PFSK-1 (cell line): ENCODE measurements at regions not wholly inside any gene's neighbourhood (a gene's known extent, or its start where the extent isn't known, plus 50 kb on each side); places are given as distances from the start of the nearest gene placed in this dataset.

Source experiments
- FOXP2 ChIP-seq: optimal IDR thresholded peaks from 2 replicates; pipeline ENCODE3; 2011; ENCODE audit warnings: borderline replicate concordance, control low read depth, inconsistent platforms; ENCODE audit not compliant: insufficient read depth; ENCODE audit errors: extremely low read length, extremely low read depth
- POLR2AphosphoS5 ChIP-seq: IDR thresholded peaks from 2 replicates; pipeline ENCODE4 v1.6.1; 2012; ENCODE audit warnings: low read depth, mild to moderate bottlenecking, control low read depth, low read length, moderate library complexity
- REST ChIP-seq, 2 experiments: IDR thresholded peaks; 2 replicates each; pipeline versions ENCODE4 v1.6.1 to v1.8.0; 2011 to 2012; ENCODE audit warnings: low read depth in 2 of 2, low read length in 2 of 2, control low read depth in 1 of 2, inconsistent platforms in 1 of 2, mild to moderate bottlenecking in 1 of 2, moderate library complexity in 1 of 2; ENCODE audit not compliant: insufficient read depth in 1 of 2
- SIN3A ChIP-seq: IDR thresholded peaks from 2 replicates; pipeline ENCODE4 v1.6.1; 2012; ENCODE audit warnings: mild to moderate bottlenecking, low read length, moderate library complexity, borderline replicate concordance; ENCODE audit not compliant: insufficient read depth
- TAF1 ChIP-seq: IDR thresholded peaks from 2 replicates; pipeline ENCODE4 v1.6.1; 2012; ENCODE audit warnings: low read length, control low read depth, borderline replicate concordance; ENCODE audit not compliant: insufficient read depth

GRCh38 chr3:127520993-127521392 is 69.5 kb downstream of the TPRA1 start:
- TF ChIP-seq FOXP2 (no peak), REST (IDR thresholded peaks at IDR 0.05; ENCODE audit: insufficient read depth in 1 of 2, low read depth in 2 of 2, low read length in 2 of 2) (no peak), SIN3A (no peak), TAF1 (no peak), POLR2AphosphoS5 (no peak)

- TF ChIP-seq FOXP2 = no peak
- TF ChIP-seq REST (IDR thresholded peaks at IDR 0.05; ENCODE audit: insufficient read depth in 1 of 2, low read depth in 2 of 2, low read length in 2 of 2) = no peak
- no peak for TF ChIP-seq SIN3A
- no peak for TF ChIP-seq POLR2AphosphoS5
- no peak for TF ChIP-seq TAF1
Measured at GRCh38 chr3:127518456-127519081, 72.0 kb downstream of the TPRA1 start.

- no peak for TF ChIP-seq REST (IDR thresholded peaks at IDR 0.05; ENCODE audit: insufficient read depth in 1 of 2, low read depth in 2 of 2, low read length in 2 of 2)
- no peak for TF ChIP-seq SIN3A
- no peak for TF ChIP-seq POLR2AphosphoS5
- no peak for TF ChIP-seq TAF1
- no peak for TF ChIP-seq FOXP2
Measured at GRCh38 chr3:127512256-127512655, 78.3 kb downstream of the TPRA1 start.

GRCh38 chr3:127501177-127501576 is 89.4 kb downstream of the TPRA1 start:
- TF ChIP-seq REST (IDR thresholded peaks at IDR 0.05; ENCODE audit: insufficient read depth in 1 of 2, low read depth in 2 of 2, low read length in 2 of 2) (no peak), TAF1 (no peak), FOXP2 (no peak), POLR2AphosphoS5 (no peak), SIN3A (no peak)

- TF ChIP-seq TAF1 (no peak), POLR2AphosphoS5 (no peak), REST (IDR thresholded peaks at IDR 0.05; ENCODE audit: insufficient read depth in 1 of 2, low read depth in 2 of 2, low read length in 2 of 2) (no peak)
Measured at GRCh38 chr3:127497676-127498075, 92.9 kb downstream of the TPRA1 start.
